Esophagus (tissue), 2 donors: ENCODE measurements at regions not wholly inside any gene's neighbourhood (a gene's known extent, or its start where the extent isn't known, plus 50 kb on each side); places are given as distances from the start of the nearest gene placed in this dataset.

ENCODE experiments used
- H3K27ac ChIP-seq, 2 donors: one replicate each; pipeline ENCODE4 v1.5.1; 2013; ENCODE audit warnings: low read depth in 2 of 2, mild to moderate bottlenecking in 2 of 2, inconsistent platforms in 1 of 2, low read length in 1 of 2, moderate library complexity in 1 of 2
- H3K27me3 ChIP-seq, 2 donors: one replicate each; pipeline ENCODE4 v1.6.1; 2013; ENCODE audit warnings: low read length in 2 of 2, control low read depth in 1 of 2, mild to moderate bottlenecking in 1 of 2; ENCODE audit not compliant: insufficient read depth in 2 of 2, control insufficient read depth in 1 of 2
- H3K36me3 ChIP-seq, 2 donors: one replicate each; pipeline ENCODE4 v1.6.1; 2013; ENCODE audit warnings: low read length in 1 of 2; ENCODE audit not compliant: control insufficient read depth in 2 of 2, insufficient read depth in 2 of 2
- H3K4me1 ChIP-seq, 2 donors: one replicate each; pipeline ENCODE4 v1.6.1; 2013; ENCODE audit warnings: low read length in 1 of 2; ENCODE audit not compliant: control insufficient read depth in 2 of 2, insufficient read depth in 2 of 2
- H3K4me3 ChIP-seq, 2 donors: one replicate each; pipeline ENCODE4 v1.5.1; 2013; ENCODE audit warnings: low read length in 2 of 2, mild to moderate bottlenecking in 2 of 2, low read depth in 1 of 2, moderate library complexity in 1 of 2
- H3K9me3 ChIP-seq, 2 donors: one replicate each; pipeline ENCODE4 v1.6.1; 2013; ENCODE audit warnings: mild to moderate bottlenecking in 2 of 2, low read depth in 1 of 2, low read length in 1 of 2, moderate library complexity in 1 of 2; ENCODE audit not compliant: control insufficient read depth in 2 of 2, insufficient read depth in 1 of 2
- WGBS, 2 donors: extraction: QIAGEN DNeasy Blood & Tissue Kit; methylation state at CpG; one replicate each; pipeline ENCODE4 v1.1.7; 2013; 5-methylcytosine and 5-hydroxymethylcytosine counted together
- donor health status: healthy with polysubstance abuse.
- donor health status: Bipolar disorder and iron deficiency.

- Histone ChIP-seq H3K9me3 (no peaks in the 10 kb centered on the region), H3K27ac (no peak overlapping the region), H3K4me3 (no peak overlapping the region), H3K27me3 (no peaks in the 10 kb centered on the region), H3K4me1 (no peaks in the 10 kb centered on the region), H3K36me3 (peaks cover 0 to 3% of the 10 kb centered on the region in 2 donors)
Measured at GRCh38 chr14:71636076-71636475, 296.2 kb upstream of the RGS6 start.

GRCh38 chr14:71636820-71637471, 295.3 kb upstream of the RGS6 start:
- H3K4me1 ChIP-seq: no peaks in the 10 kb centered on the region
- 95 to 97% methylated on average over 14 of the region's 14 CpGs for WGBS, 2 donors
- peaks cover 0 to 3% of the 10 kb centered on the region in 2 donors for H3K36me3 ChIP-seq
- H3K9me3 ChIP-seq: no peaks in the 10 kb centered on the region
- no peak overlapping the region for H3K27ac ChIP-seq
- no peaks in the 10 kb centered on the region for H3K27me3 ChIP-seq
- no peak overlapping the region for H3K4me3 ChIP-seq

GRCh38 chr14:71638523-71639196, 293.6 kb upstream of the RGS6 start:
- Histone ChIP-seq H3K4me1 (no peaks in the 10 kb centered on the region), H3K4me3 (no peak overlapping the region), H3K27me3 (no peaks in the 10 kb centered on the region), H3K9me3 (no peaks in the 10 kb centered on the region), H3K36me3 (no peaks in the 10 kb centered on the region), H3K27ac (no peak overlapping the region)
- 67 to 79% methylated on average over 3 of the region's 3 CpGs for WGBS, 2 donors

- H3K27ac ChIP-seq: no peak overlapping the region
- H3K4me1 ChIP-seq: no peaks in the 10 kb centered on the region
- H3K27me3 ChIP-seq: no peaks in the 10 kb centered on the region
- H3K36me3 ChIP-seq: no peaks in the 10 kb centered on the region
- H3K4me3 ChIP-seq: no peak overlapping the region
- 80 to 84% methylated on average over 1 of the region's 1 CpG for WGBS, 2 donors
- H3K9me3 ChIP-seq: no peaks in the 10 kb centered on the region
Measured at GRCh38 chr14:71642715-71643114, 289.5 kb upstream of the RGS6 start.

- H3K9me3 ChIP-seq: no peaks in the 10 kb centered on the region
- no peak overlapping the region for H3K4me3 ChIP-seq
- WGBS, 2 donors: 89 to 93% methylated on average over 4 of the region's 4 CpGs
- no peaks in the 10 kb centered on the region for H3K27me3 ChIP-seq
- H3K36me3 ChIP-seq: no peaks in the 10 kb centered on the region
- H3K4me1 ChIP-seq: no peaks in the 10 kb centered on the region
- H3K27ac ChIP-seq: no peak overlapping the region
Measured at GRCh38 chr14:71645656-71646055, 286.6 kb upstream of the RGS6 start.

- Histone ChIP-seq H3K36me3 (no peaks in the 10 kb centered on the region), H3K9me3 (no peaks in the 10 kb centered on the region), H3K4me1 (no peaks in the 10 kb centered on the region), H3K4me3 (no peak overlapping the region), H3K27me3 (no peaks in the 10 kb centered on the region), H3K27ac (no peak overlapping the region)
- 57 to 84% methylated on average over 1 of the region's 1 CpG for WGBS, 2 donors
Measured at GRCh38 chr14:71646518-71646917, 285.7 kb upstream of the RGS6 start.

- Histone ChIP-seq H3K4me3 (no peak overlapping the region), H3K4me1 (no peaks in the 10 kb centered on the region), H3K27ac (no peak overlapping the region), H3K36me3 (no peaks in the 10 kb centered on the region), H3K27me3 (no peaks in the 10 kb centered on the region), H3K9me3 (no peaks in the 10 kb centered on the region)
- 61 to 64% methylated on average over 4 of the region's 4 CpGs for WGBS, 2 donors
Measured at GRCh38 chr14:71647086-71647784, 285.0 kb upstream of the RGS6 start.

GRCh38 chr14:71648725-71649124, 283.5 kb upstream of the RGS6 start:
- Histone ChIP-seq H3K9me3 (no peaks in the 10 kb centered on the region), H3K27me3 (no peaks in the 10 kb centered on the region), H3K36me3 (no peaks in the 10 kb centered on the region), H3K4me1 (no peaks in the 10 kb centered on the region), H3K27ac (no peak overlapping the region), H3K4me3 (no peak overlapping the region)
- 91% methylated on average over 2 of the region's 2 CpGs for WGBS, 2 donors

- Histone ChIP-seq H3K9me3 (no peaks in the 10 kb centered on the region), H3K27me3 (no peaks in the 10 kb centered on the region), H3K4me1 (no peaks in the 10 kb centered on the region), H3K4me3 (no peak overlapping the region), H3K27ac (no peak overlapping the region), H3K36me3 (no peaks in the 10 kb centered on the region)
- 95 to 98% methylated on average over 7 of the region's 7 CpGs for WGBS, 2 donors
Measured at GRCh38 chr14:71650187-71650755, 282.0 kb upstream of the RGS6 start.
